ENCODE measurements at regions not wholly inside any gene's neighbourhood (a gene's known extent, or its start where the extent isn't known, plus 50 kb on each side); places are given as distances from the start of the nearest gene placed in this dataset.

GRCh38 chr15:29638011-29638410 is 184.3 kb downstream of the TJP1 start:
- Histone ChIP-seq H3K9me3 (ENCODE audit: insufficient read depth, low read length, severe bottlenecking) (no peaks in the 10 kb centered on the region), H3K36me3 (ENCODE audit: insufficient read depth, low read length) (no peaks in the 10 kb centered on the region), H3K4me1 (ENCODE audit: insufficient read depth, low read length) (no peaks in the 10 kb centered on the region), H3K79me2 (ENCODE audit: insufficient read depth, low read length) (no peaks in the 10 kb centered on the region), H4K20me1 (ENCODE audit: insufficient read depth, low read length) (no peaks in the 10 kb centered on the region), H3K4me2 (ENCODE audit: insufficient read depth, low read length) (no peak overlapping the region), H3K4me3 (ENCODE audit: low read depth in 1 of 2, low read length in 2 of 2) (no peak overlapping the region), H3K27ac (ENCODE audit: low read length) (no peak overlapping the region), H3K27me3 (ENCODE audit: insufficient read depth, low read length, poor library complexity) (no peaks in the 10 kb centered on the region), H2AFZ (ENCODE audit: low read depth, low read length) (no peak overlapping the region), H3K9ac (ENCODE audit: low read depth, low read length) (no peak overlapping the region)
- TF ChIP-seq CTCF (IDR thresholded peaks at IDR 0.05; ENCODE audit: borderline replicate concordance, extremely low read depth, low read length, poor library complexity, severe bottlenecking) (no peak), EZH2 (IDR thresholded peaks at IDR 0.05; ENCODE audit: borderline replicate concordance, low read depth, low read length, severe bottlenecking) (no peak)
- ATAC-seq (ENCODE audit: insufficient read depth, low read depth) (no peak), DNase-seq (no peak)

GRCh38 chr15:29637555-29637954 is 184.7 kb downstream of the TJP1 start:
- H3K27ac ChIP-seq (ENCODE audit: low read length) = no peak overlapping the region
- H3K36me3 ChIP-seq (ENCODE audit: insufficient read depth, low read length) = no peaks in the 10 kb centered on the region
- ATAC-seq (ENCODE audit: insufficient read depth, low read depth) = no peak
- H3K4me1 ChIP-seq (ENCODE audit: insufficient read depth, low read length) = no peaks in the 10 kb centered on the region
- no peaks in the 10 kb centered on the region for H3K9me3 ChIP-seq (ENCODE audit: insufficient read depth, low read length, severe bottlenecking)
- no peak for TF ChIP-seq EZH2 (IDR thresholded peaks at IDR 0.05; ENCODE audit: borderline replicate concordance, low read depth, low read length, severe bottlenecking)
- TF ChIP-seq CTCF (IDR thresholded peaks at IDR 0.05; ENCODE audit: borderline replicate concordance, extremely low read depth, low read length, poor library complexity, severe bottlenecking) = no peak
- H3K79me2 ChIP-seq (ENCODE audit: insufficient read depth, low read length) = no peaks in the 10 kb centered on the region
- H3K27me3 ChIP-seq (ENCODE audit: insufficient read depth, low read length, poor library complexity) = no peaks in the 10 kb centered on the region
- H2AFZ ChIP-seq (ENCODE audit: low read depth, low read length) = no peak overlapping the region
- DNase-seq = no peak
- H3K4me2 ChIP-seq (ENCODE audit: insufficient read depth, low read length) = no peak overlapping the region
- no peak overlapping the region for H3K9ac ChIP-seq (ENCODE audit: low read depth, low read length)
- H4K20me1 ChIP-seq (ENCODE audit: insufficient read depth, low read length) = no peaks in the 10 kb centered on the region
- H3K4me3 ChIP-seq (ENCODE audit: low read depth in 1 of 2, low read length in 2 of 2) = no peak overlapping the region

GRCh38 chr15:29636921-29637320 is 185.3 kb downstream of the TJP1 start:
- no peak overlapping the region for H2AFZ ChIP-seq (ENCODE audit: low read depth, low read length)
- H3K4me3 ChIP-seq (ENCODE audit: low read depth in 1 of 2, low read length in 2 of 2) = no peak overlapping the region
- no peaks in the 10 kb centered on the region for H3K36me3 ChIP-seq (ENCODE audit: insufficient read depth, low read length)
- no peaks in the 10 kb centered on the region for H3K79me2 ChIP-seq (ENCODE audit: insufficient read depth, low read length)
- no peaks in the 10 kb centered on the region for H3K4me1 ChIP-seq (ENCODE audit: insufficient read depth, low read length)
- no peak overlapping the region for H3K9ac ChIP-seq (ENCODE audit: low read depth, low read length)
- H3K4me2 ChIP-seq (ENCODE audit: insufficient read depth, low read length) = no peak overlapping the region
- ATAC-seq (ENCODE audit: insufficient read depth, low read depth) = no peak
- no peak for DNase-seq
- no peaks in the 10 kb centered on the region for H4K20me1 ChIP-seq (ENCODE audit: insufficient read depth, low read length)
- no peaks in the 10 kb centered on the region for H3K9me3 ChIP-seq (ENCODE audit: insufficient read depth, low read length, severe bottlenecking)
- H3K27me3 ChIP-seq (ENCODE audit: insufficient read depth, low read length, poor library complexity) = no peaks in the 10 kb centered on the region
- TF ChIP-seq EZH2 (IDR thresholded peaks at IDR 0.05; ENCODE audit: borderline replicate concordance, low read depth, low read length, severe bottlenecking) = no peak
- no peak for TF ChIP-seq CTCF (IDR thresholded peaks at IDR 0.05; ENCODE audit: borderline replicate concordance, extremely low read depth, low read length, poor library complexity, severe bottlenecking)
- no peak overlapping the region for H3K27ac ChIP-seq (ENCODE audit: low read length)

- Histone ChIP-seq H3K4me3 (ENCODE audit: low read depth in 1 of 2, low read length in 2 of 2) (no peak overlapping the region), H2AFZ (ENCODE audit: low read depth, low read length) (no peak overlapping the region), H3K4me2 (ENCODE audit: insufficient read depth, low read length) (no peak overlapping the region), H3K36me3 (ENCODE audit: insufficient read depth, low read length) (no peaks in the 10 kb centered on the region), H3K27ac (ENCODE audit: low read length) (no peak overlapping the region), H3K79me2 (ENCODE audit: insufficient read depth, low read length) (no peaks in the 10 kb centered on the region), H3K9ac (ENCODE audit: low read depth, low read length) (no peak overlapping the region), H3K27me3 (ENCODE audit: insufficient read depth, low read length, poor library complexity) (no peaks in the 10 kb centered on the region), H4K20me1 (ENCODE audit: insufficient read depth, low read length) (no peaks in the 10 kb centered on the region), H3K9me3 (ENCODE audit: insufficient read depth, low read length, severe bottlenecking) (no peaks in the 10 kb centered on the region), H3K4me1 (ENCODE audit: insufficient read depth, low read length) (no peaks in the 10 kb centered on the region)
- TF ChIP-seq EZH2 (IDR thresholded peaks at IDR 0.05; ENCODE audit: borderline replicate concordance, low read depth, low read length, severe bottlenecking) = no peak
- no peak for TF ChIP-seq CTCF (IDR thresholded peaks at IDR 0.05; ENCODE audit: borderline replicate concordance, extremely low read depth, low read length, poor library complexity, severe bottlenecking)
- DNase-seq = no peak
- no peak for ATAC-seq (ENCODE audit: insufficient read depth, low read depth)
Measured at GRCh38 chr15:29636140-29636539, 186.1 kb downstream of the TJP1 start.
